Suprapubic skin (tissue), 3 donors: ENCODE measurements at regions not wholly inside any gene's neighbourhood (a gene's known extent, or its start where the extent isn't known, plus 50 kb on each side); places are given as distances from the start of the nearest gene placed in this dataset.

ENCODE experiments used
- CTCF ChIP-seq, 2 donors: fragments of 200-600 bp in 1 of 2; fragments of 450-650 bp in 1 of 2; sonication (generic) in 1 of 2; IDR thresholded peaks; one replicate each; pipeline ENCODE4 v1.5.1; 2016 to 2019; ENCODE audit warnings: antibody characterized with exemption in 2 of 2, mild to moderate bottlenecking in 1 of 2, moderate library complexity in 1 of 2
- POLR2A ChIP-seq, 2 donors: fragments of 450-650 bp; IDR thresholded peaks; one replicate each; pipeline ENCODE4 v1.6.1; 2017; ENCODE audit warnings: antibody characterized with exemption in 2 of 2, mild to moderate bottlenecking in 2 of 2, moderate library complexity in 2 of 2

DNA sequence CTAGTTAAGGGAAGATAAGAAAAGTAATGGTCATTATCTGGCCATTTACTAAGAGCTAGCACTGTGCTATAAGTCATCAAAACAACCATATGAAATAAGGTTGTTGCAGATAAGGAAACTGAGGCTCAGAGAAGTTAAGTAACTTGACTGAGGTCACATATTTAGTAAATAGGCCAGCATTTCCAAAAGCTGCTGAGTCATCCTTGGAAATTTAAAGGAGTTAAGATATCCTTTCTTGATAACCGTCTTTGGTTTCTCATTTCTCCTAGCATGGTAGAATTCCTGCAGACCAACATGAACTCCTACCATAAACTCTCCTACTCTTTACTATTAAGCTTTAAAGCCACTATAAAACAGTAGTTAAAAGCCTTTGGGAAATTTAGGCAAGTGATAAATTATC lies 85.0 kb upstream of the PDZRN3 start:
- no peak for TF ChIP-seq CTCF (IDR thresholded peaks at IDR 0.05)
- TF ChIP-seq POLR2A (IDR thresholded peaks at IDR 0.05), result no peak
